ENCODE measurements at regions not wholly inside any gene's neighbourhood (a gene's known extent, or its start where the extent isn't known, plus 50 kb on each side); places are given as distances from the start of the nearest gene placed in this dataset.

GRCh38 chr2:129755786-129756185, 223.7 kb upstream of the RAB6C start:
- no peak for DNase-seq

- no peak for DNase-seq
Observed at GRCh38 chr2:129756276-129756675, 223.2 kb upstream of the RAB6C start.

GRCh38 chr2:129757366-129757914, 222.0 kb upstream of the RAB6C start:
- DNase-seq = no peak

GRCh38 chr2:129757915-129758783, 221.3 kb upstream of the RAB6C start:
- no peak for DNase-seq

GRCh38 chr2:129758784-129759471, 220.5 kb upstream of the RAB6C start:
- DNase-seq = no peak

- DNase-seq = no peak
Observed at GRCh38 chr2:129759472-129760010, 219.9 kb upstream of the RAB6C start.

GRCh38 chr2:129760669-129761068, 218.8 kb upstream of the RAB6C start:
- no peak for DNase-seq

GRCh38 chr2:129761569-129762021, 217.9 kb upstream of the RAB6C start:
- DNase-seq = no peak

- no peak for DNase-seq
Observed at GRCh38 chr2:129762386-129763189, 216.9 kb upstream of the RAB6C start.

GRCh38 chr2:129763190-129763846, 216.1 kb upstream of the RAB6C start:
- DNase-seq = no peak

- no peak for DNase-seq
Observed at GRCh38 chr2:129763966-129764365, 215.5 kb upstream of the RAB6C start.

- DNase-seq = no peak
Observed at GRCh38 chr2:129764376-129765325, 214.8 kb upstream of the RAB6C start.

- no peak for DNase-seq
Observed at GRCh38 chr2:129765326-129765677, 214.2 kb upstream of the RAB6C start.

GRCh38 chr2:129765678-129766351, 213.7 kb upstream of the RAB6C start:
- no peak for DNase-seq

- DNase-seq = no peak
Observed at GRCh38 chr2:129766374-129766993, 213.0 kb upstream of the RAB6C start.

- DNase-seq = no peak
Observed at GRCh38 chr2:129767346-129768035, 212.0 kb upstream of the RAB6C start.

- no peak for DNase-seq
Observed at GRCh38 chr2:129768036-129768386, 211.5 kb upstream of the RAB6C start.

GRCh38 chr2:129768485-129769184, 210.8 kb upstream of the RAB6C start:
- DNase-seq = no peak

All from activated CD4-positive, CD25-positive, alpha-beta regulatory T cell (primary cell).